Fibroblast of lung (primary cell): ENCODE measurements at regions not wholly inside any gene's neighbourhood (a gene's known extent, or its start where the extent isn't known, plus 50 kb on each side); places are given as distances from the start of the nearest gene placed in this dataset.

Source experiments
- EZH2 ChIP-seq: IDR thresholded peaks from 2 replicates; pipeline ENCODE4 v1.5.1; 2012; ENCODE audit warnings: low read length, control low read depth, mild to moderate bottlenecking; ENCODE audit errors: missing control alignments
- TF ChIP-seq, protein P1 (sequence below), 2 donors: IDR thresholded peaks in 1 of 2; conservative IDR thresholded peaks in 1 of 2; 1 replicate in 1 of 2; 2 replicates in 1 of 2; pipeline ENCODE4 v1.5.1; 2011 to 2012; ENCODE audit warnings: low read length in 2 of 2, control low read depth in 1 of 2, inconsistent platforms in 1 of 2, low read depth in 1 of 2, mild to moderate bottlenecking in 1 of 2

DNA sequence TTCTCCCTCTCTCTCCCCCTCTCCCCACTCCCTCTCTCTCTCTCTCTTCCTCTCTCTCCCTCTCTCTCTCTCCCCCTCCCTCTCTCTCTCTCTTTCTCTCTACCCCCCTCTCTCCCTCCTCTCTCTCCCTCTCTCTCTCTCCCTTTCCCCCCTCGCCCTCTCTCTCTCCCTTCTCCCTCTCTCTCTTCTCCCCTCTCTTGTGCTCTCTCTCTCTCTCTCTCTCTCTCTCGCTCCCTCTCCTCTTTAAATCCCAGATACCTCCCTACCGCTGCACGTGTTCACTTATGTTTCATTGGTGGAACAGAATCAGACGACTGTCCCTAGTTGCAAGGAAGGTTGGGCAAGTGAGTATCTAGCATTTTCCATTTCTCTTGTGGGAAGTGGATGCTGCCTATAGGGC, 166.5 kb downstream of the EBLN2 start:
- TF ChIP-seq, protein P1, sequence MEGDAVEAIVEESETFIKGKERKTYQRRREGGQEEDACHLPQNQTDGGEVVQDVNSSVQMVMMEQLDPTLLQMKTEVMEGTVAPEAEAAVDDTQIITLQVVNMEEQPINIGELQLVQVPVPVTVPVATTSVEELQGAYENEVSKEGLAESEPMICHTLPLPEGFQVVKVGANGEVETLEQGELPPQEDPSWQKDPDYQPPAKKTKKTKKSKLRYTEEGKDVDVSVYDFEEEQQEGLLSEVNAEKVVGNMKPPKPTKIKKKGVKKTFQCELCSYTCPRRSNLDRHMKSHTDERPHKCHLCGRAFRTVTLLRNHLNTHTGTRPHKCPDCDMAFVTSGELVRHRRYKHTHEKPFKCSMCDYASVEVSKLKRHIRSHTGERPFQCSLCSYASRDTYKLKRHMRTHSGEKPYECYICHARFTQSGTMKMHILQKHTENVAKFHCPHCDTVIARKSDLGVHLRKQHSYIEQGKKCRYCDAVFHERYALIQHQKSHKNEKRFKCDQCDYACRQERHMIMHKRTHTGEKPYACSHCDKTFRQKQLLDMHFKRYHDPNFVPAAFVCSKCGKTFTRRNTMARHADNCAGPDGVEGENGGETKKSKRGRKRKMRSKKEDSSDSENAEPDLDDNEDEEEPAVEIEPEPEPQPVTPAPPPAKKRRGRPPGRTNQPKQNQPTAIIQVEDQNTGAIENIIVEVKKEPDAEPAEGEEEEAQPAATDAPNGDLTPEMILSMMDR (conservative IDR thresholded peaks at IDR 0.05 in 1 of 2, IDR thresholded peaks at IDR 0.05 in 1 of 2; ENCODE audit: low read depth in 1 of 2, low read length in 2 of 2) = no peak
- no peak for TF ChIP-seq EZH2
